ENCODE measurements at regions not wholly inside any gene's neighbourhood (a gene's known extent, or its start where the extent isn't known, plus 50 kb on each side); places are given as distances from the start of the nearest gene placed in this dataset.

- no peak for TF ChIP-seq CTCF (IDR thresholded peaks at IDR 0.05)
- no peak for TF ChIP-seq POLR2A (IDR thresholded peaks at IDR 0.05)
Measured at GRCh38 chr1:103230061-103230460, 121.7 kb upstream of the COL11A1 start.

Data from uterus (tissue), 2 donors.